Ovary (tissue), 3 donors: ENCODE measurements at regions not wholly inside any gene's neighbourhood (a gene's known extent, or its start where the extent isn't known, plus 50 kb on each side); places are given as distances from the start of the nearest gene placed in this dataset.

Experiments
- EP300 ChIP-seq: sonication (generic); formaldehyde crosslinking; IDR thresholded peaks from one replicate; pipeline ENCODE4 v1.6.1; 2017; ENCODE audit warnings: antibody characterized with exemption
- POLR2A ChIP-seq: fragments of 450-650 bp; IDR thresholded peaks from one replicate; pipeline ENCODE4 v1.6.1; 2017; ENCODE audit warnings: antibody characterized with exemption, mild to moderate bottlenecking, moderate library complexity
- TF ChIP-seq, protein P1 (sequence below), 3 donors: fragments of 450-650 bp in 2 of 3; fragments of 200-600 bp in 1 of 3; IDR thresholded peaks; one replicate each; pipeline versions ENCODE4 v1.5.1 to v1.8.0; 2016 to 2022; ENCODE audit warnings: antibody characterized with exemption in 3 of 3, mild to moderate bottlenecking in 1 of 3
- donor health status: DM: no; HTN: no; CAD: no.

DNA sequence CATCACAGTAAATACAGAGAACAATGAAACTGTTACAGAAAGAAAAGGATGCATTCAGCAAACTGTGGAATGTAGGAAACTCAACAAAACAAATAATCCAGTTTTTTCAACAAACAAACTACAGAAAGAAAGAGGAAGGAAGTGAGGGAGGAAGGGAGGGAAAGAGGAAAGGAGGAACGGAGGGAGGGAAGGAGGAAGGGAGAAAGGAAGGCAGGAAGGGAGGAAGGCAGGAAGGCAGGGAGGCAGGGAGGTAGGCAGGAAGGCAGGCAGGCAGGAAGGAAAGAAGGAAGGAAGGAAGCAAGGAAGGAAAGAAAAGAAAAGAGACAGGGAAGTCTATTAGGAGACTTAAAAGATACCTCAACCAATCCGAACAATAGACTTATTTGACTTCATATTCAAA, 135.7 kb downstream of the EFHB start:
- TF ChIP-seq, protein P1, sequence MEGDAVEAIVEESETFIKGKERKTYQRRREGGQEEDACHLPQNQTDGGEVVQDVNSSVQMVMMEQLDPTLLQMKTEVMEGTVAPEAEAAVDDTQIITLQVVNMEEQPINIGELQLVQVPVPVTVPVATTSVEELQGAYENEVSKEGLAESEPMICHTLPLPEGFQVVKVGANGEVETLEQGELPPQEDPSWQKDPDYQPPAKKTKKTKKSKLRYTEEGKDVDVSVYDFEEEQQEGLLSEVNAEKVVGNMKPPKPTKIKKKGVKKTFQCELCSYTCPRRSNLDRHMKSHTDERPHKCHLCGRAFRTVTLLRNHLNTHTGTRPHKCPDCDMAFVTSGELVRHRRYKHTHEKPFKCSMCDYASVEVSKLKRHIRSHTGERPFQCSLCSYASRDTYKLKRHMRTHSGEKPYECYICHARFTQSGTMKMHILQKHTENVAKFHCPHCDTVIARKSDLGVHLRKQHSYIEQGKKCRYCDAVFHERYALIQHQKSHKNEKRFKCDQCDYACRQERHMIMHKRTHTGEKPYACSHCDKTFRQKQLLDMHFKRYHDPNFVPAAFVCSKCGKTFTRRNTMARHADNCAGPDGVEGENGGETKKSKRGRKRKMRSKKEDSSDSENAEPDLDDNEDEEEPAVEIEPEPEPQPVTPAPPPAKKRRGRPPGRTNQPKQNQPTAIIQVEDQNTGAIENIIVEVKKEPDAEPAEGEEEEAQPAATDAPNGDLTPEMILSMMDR (IDR thresholded peaks at IDR 0.05): no peak
- TF ChIP-seq POLR2A (no peak), EP300 (no peak)
